ENCODE measurements at regions not wholly inside any gene's neighbourhood (a gene's known extent, or its start where the extent isn't known, plus 50 kb on each side); places are given as distances from the start of the nearest gene placed in this dataset.
"Not testable (repeated sequence)": the region's sequence is repeated elsewhere in the genome, so short reads cannot be mapped to it uniquely, and the experiment has no call there.

- no peak for DNase-seq
Measured at GRCh38 chr7:131057794-131058070, 269.9 kb upstream of the MKLN1 start.

DNA sequence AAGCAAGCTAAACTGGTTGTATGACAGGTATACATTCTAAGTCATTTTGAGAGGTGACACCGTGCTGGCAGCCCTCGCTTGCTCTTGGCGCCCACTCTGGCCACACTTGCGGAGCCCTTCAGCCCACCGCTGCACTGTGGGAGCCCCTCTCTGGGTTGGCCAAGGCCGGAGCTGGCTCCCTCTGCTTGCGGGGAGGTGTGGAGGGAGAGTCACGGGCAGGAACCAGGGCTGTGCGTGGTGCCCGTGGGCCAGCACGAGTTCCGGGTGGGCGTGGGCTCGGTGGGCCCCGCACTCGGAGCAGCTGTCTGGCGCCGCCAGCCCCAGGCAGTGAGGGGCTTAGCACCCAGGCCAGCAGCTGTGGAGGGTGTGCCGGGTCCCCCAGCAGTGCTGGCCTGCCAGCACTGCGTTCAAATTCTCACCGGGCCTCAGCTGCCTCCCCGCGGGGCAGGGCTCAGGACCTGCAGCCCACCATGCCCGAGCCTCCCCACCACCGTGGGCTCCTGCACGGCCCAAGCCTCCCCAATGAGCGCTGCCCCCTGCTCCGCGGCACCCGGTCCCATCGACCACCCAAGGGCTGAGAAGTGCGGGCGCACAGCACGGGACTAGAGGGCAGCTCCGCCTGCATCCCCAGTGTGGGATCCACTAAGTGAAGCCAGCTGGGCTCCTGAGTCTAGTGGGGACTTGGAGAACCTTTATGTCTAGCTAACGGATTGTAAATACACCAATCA is 269.0 kb upstream of the MKLN1 start:
- DNase-seq, result not testable (repeated sequence)

DNA sequence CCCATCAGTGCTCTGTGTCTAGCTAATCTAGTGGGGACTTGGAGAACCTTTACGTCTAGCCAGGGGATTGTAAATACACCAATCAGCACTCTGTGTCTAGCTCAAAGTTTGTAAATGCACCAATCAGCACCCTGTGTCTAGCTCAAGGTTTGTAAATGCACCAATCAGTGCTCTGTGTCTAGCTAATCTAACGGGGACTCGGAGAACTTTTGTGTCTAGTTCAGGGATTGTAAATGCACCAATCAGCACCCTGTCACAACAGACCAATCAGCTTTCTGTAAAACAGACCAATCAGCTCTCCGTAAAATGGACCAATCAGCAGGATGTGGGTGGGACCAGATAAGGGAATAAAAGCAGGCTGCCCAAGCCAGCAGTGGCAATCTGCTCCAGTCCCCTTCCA is 268.3 kb upstream of the MKLN1 start:
- DNase-seq, result not testable (repeated sequence)

- DNase-seq, result no peak
Measured at GRCh38 chr7:131061158-131061557, 266.5 kb upstream of the MKLN1 start.

- no peak for DNase-seq
Measured at GRCh38 chr7:131061818-131062217, 265.9 kb upstream of the MKLN1 start.

DNA sequence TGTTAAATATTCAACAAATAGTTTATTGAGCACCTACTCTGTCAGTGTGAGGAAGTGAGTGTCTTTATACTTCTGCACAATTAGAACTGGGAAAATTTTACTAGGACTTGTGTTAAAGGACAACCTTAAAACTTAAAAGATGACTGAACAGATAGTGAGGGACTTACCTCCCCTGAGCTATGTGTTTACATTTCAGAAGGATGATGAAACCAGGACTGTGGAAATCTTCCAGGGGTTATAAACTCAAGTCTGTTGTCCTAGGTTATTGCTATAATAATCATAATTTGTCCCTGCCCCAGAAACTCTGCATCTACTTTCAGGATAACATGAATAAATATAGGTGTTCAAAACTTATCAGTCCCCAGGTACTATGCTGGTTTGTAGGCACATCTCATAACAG is 261.0 kb upstream of the MKLN1 start:
- no peak for DNase-seq

- no peak for DNase-seq
Measured at GRCh38 chr7:131067220-131067619, 260.5 kb upstream of the MKLN1 start.

- DNase-seq, result no peak
Measured at GRCh38 chr7:131068604-131069021, 259.1 kb upstream of the MKLN1 start.

- no peak for DNase-seq
Measured at GRCh38 chr7:131071786-131072504, 255.7 kb upstream of the MKLN1 start.

DNA sequence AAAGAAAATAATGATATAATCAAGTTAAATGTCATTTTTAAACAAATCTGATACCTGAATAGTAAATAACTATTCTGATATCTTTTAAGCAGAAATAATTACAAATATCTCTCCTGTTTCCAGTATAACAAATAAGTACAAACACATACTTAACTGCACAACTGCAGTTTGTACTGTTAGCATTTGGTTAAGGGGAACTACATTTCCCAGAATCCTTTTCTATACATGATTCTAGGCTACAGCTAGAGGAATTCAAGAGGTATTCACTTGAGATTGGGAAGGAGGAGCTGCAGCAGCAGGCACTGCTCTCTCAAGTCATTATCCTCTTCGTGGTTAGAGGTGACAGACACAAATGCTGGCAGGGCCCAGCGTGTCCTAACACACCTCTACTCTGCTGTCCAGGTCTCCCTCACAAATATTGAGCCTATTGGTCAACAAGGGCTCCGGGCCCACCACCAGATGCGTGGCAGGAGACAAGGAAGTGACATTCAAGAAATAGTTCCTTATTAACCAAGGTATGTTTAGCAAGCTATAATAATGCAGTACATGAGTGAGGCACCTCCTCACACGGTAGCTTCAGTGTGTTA is 255.1 kb upstream of the MKLN1 start:
- no peak for DNase-seq

- no peak for DNase-seq
Measured at GRCh38 chr7:131074043-131074442, 253.6 kb upstream of the MKLN1 start.

GRCh38 chr7:131074585-131074984 is 253.1 kb upstream of the MKLN1 start:
- DNase-seq, result no peak

GRCh38 chr7:131075406-131075805 is 252.3 kb upstream of the MKLN1 start:
- DNase-seq, result no peak

DNA sequence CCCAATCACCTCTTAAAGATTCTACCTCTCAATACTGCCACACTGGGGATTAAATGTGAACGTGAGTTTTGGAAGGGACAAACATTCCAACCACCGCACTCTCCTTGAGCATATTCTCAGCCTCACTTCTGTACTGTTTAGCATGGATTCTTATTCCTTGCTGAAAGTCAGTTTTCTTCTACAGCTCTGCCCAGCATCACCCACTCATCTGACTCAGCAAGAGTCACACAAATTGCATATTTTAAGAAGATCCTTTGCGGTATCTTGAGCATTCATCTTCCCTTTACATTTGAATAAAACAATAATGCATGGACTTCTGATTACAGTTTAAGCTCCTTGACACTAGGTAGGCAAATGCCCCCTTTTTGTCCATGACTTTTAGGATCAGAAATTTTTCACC is 251.6 kb upstream of the MKLN1 start:
- DNase-seq, result peak; percentile 41

DNA sequence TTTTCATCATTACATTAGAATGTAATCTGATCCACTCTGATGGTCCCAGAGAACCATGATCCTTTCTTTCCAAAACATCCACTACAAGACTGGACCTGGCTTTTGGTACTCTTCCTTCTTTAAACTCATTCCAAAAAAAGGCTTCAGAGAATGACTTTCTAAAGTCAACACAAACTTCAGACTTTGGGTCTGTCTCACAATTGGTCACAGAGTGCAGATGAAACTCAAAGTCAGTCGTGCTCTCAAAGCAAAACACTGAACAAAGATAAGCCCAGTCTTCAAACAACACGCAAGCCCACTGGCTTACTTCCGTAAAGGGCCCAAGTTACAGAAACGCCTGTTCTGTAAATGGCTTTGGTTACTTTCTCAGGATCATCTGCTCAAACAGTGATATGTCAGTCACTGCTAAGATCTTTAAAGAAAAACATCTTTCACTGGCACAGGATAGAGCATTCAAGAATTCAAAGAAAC is 250.9 kb upstream of the MKLN1 start:
- DNase-seq, result no peak

- no peak for DNase-seq
Measured at GRCh38 chr7:131077735-131078134, 249.9 kb upstream of the MKLN1 start.

- DNase-seq, result no peak
Measured at GRCh38 chr7:131080754-131081153, 246.9 kb upstream of the MKLN1 start.

- DNase-seq, result no peak
Measured at GRCh38 chr7:131081308-131081707, 246.4 kb upstream of the MKLN1 start.

DNA sequence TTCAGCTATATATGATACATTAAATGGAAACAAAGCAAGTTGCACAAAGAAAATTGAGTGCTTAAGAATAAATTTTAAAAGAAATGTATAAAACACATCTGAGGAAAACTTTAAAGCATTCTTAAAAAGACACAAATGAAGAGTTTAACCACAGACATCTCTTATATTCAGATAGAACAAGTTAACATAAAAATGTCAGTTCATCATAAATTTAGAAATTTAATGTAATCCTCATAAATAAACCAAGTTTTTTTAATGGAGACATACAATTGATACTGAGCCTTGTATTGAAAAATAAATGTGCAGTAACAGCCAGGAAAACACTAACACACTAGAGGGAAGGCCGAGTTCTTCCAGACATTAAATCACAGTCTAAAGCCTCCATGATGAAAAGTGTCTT is 243.9 kb upstream of the MKLN1 start:
- no peak for DNase-seq

DNA sequence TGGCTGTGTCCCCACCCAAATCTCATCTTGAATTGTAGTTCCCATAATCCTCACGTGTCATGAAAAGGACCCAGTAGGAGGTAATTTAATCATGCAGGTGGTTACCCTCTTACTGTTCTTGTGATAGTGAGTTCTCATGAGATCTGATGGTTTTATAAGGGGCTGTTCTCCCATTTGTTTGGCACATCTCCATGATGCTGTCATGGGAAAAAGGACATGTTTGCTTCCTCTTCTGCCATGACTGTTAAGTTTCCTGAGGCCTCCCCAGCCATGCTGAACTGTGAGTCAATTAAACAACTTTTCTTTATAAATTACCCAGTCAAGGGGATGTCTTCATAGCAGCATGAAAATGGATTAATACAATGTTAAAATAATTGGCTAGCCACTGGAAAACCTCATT is 243.3 kb upstream of the MKLN1 start:
- DNase-seq, result not testable (repeated sequence)

DNA sequence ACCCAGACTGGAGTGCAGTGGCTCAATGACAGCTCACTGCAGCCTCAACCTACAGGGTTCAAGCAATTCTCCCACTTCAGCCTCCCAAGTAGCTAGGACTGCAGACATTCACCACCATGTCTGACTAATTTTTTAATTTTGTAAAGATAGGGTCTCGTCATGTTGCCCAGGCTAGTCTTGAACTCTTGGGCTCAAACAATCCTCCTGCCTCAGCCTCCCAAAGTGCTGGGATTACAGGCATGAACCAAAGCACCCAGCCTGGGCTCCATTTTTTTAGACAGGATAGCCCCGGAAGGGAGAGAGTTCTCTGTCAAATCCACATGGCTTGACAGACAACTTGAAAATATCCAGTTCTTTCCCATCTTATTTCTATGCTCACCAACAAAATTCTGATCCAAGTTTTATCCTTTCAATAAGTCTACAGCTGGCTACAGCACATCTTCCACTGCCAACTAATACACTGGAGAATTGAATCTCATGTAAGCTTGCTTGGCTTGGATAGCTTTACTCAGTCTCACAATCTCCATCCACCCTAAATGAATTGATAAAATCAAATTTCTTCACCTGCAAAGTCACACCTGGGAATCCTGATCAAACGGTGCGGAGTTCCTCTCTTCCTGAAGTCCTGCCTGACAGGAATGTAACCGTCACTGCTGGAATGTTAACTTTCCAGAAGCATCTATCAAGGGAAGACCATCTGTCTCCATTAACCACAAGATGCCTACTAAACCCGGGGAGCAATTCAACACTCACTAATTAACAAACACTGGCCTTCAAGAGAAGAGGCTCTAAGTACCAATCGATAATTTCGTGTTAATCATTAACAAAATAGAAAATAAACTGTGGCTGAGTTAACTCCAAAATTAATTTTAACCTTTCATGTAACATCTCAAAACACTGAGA is 239.7 kb upstream of the MKLN1 start:
- DNase-seq, result no peak

DNA sequence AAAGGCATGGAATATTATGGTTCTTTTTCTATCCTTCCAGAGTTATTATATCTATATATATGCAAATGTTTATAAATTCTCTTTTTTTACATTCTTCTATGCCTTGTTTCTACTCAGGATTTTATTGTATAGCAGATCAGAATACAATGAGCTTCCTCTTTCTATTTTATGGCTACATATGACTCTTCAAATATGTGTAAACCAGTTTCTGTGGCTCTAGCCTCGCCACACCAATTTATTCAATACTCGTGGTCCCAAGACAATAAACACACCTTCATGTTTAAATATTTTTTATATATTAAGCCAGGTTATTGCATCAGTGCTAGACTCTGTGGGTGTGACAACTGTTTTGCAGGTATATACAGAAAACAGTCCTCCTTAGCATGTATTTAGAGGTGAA is 237.5 kb upstream of the MKLN1 start:
- DNase-seq, result no peak
